WERI-Rb-1 (cell line): ENCODE measurements at regions not wholly inside any gene's neighbourhood (a gene's known extent, or its start where the extent isn't known, plus 50 kb on each side); places are given as distances from the start of the nearest gene placed in this dataset.

Experiments
- DNase-seq: peaks from one replicate; pipeline ENCODE4 v3.0.0-alpha.2; 2020
- H3K27ac ChIP-seq: fragments of 250-450 bp; sonication (Bioruptor Pico); 2 replicates; pipeline ENCODE4 v1.5.1; 2020; ENCODE audit warnings: mild to moderate bottlenecking, moderate library complexity
- H3K27me3 ChIP-seq: fragments of 250-450 bp; sonication (Bioruptor Pico); 2 replicates; pipeline ENCODE4 v1.5.1; 2021; ENCODE audit warnings: mild to moderate bottlenecking, low read depth, moderate library complexity; ENCODE audit not compliant: insufficient read depth, severe bottlenecking
- H3K36me3 ChIP-seq: fragments of 250-450 bp; sonication (Bioruptor Pico); 2 replicates; pipeline ENCODE4 v1.5.1; 2020; ENCODE audit warnings: mild to moderate bottlenecking, moderate library complexity
- H3K4me3 ChIP-seq: 2 replicates; pipeline ENCODE4 v1.5.1; 2011; ENCODE audit warnings: low read depth, mild to moderate bottlenecking, control low read depth, low read length
- H3K9me3 ChIP-seq: fragments of 250-450 bp; sonication (Bioruptor Pico); 2 replicates; pipeline ENCODE4 v1.5.1; 2021; ENCODE audit warnings: mild to moderate bottlenecking, moderate library complexity; ENCODE audit not compliant: severe bottlenecking
- TF ChIP-seq, protein P1 (sequence below): IDR thresholded peaks from 2 replicates; pipeline ENCODE4 v1.5.1; 2011; ENCODE audit warnings: low read depth, mild to moderate bottlenecking, control low read depth, inconsistent platforms, low read length

DNA sequence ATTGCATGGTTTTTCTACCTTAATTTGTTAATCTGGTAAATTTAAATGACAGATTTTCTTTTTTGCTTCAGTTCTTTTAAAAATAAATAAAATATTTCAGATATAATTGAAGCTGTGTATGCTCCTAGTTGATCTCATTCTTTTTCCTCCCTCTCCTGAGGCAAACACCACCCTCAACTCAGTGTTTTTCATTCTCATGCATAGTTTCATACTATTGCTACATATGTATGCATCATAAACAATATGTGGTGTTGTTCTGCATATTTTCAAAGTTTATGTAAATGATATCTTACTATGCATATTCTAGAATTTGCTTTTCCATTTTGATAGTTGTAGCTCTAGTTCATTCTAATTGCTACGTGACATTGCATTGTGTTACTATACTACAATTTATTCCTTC lies 257.2 kb upstream of the POU3F1 start:
- Histone ChIP-seq H3K9me3 (no peaks in the 10 kb centered on the region), H3K36me3 (no peaks in the 10 kb centered on the region), H3K27ac (no peak overlapping the region), H3K27me3 (no peaks in the 10 kb centered on the region), H3K4me3 (no peak overlapping the region)
- TF ChIP-seq, protein P1, sequence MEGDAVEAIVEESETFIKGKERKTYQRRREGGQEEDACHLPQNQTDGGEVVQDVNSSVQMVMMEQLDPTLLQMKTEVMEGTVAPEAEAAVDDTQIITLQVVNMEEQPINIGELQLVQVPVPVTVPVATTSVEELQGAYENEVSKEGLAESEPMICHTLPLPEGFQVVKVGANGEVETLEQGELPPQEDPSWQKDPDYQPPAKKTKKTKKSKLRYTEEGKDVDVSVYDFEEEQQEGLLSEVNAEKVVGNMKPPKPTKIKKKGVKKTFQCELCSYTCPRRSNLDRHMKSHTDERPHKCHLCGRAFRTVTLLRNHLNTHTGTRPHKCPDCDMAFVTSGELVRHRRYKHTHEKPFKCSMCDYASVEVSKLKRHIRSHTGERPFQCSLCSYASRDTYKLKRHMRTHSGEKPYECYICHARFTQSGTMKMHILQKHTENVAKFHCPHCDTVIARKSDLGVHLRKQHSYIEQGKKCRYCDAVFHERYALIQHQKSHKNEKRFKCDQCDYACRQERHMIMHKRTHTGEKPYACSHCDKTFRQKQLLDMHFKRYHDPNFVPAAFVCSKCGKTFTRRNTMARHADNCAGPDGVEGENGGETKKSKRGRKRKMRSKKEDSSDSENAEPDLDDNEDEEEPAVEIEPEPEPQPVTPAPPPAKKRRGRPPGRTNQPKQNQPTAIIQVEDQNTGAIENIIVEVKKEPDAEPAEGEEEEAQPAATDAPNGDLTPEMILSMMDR: no peak
- no peak for DNase-seq

DNA sequence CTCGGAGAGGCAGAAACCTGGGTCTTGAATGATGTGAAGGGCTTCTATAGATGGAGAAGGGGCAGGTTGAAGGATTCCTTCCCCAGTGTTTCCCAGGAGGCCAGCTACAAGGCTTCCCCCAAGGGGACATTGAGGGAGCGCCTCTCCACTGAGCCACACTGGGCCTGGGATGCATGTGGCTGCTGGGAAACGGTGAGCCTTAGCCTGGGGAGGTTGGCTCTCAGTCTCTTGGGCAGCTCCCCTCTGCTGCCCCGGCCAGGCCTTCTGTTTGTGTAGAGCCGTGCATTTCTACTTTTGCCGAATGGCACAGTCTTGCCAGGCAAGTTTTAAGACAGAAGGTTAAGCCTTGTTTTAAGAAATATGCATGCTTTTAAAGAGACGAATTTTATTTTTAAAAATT lies 254.4 kb upstream of the POU3F1 start:
- Histone ChIP-seq H3K36me3 (no peaks in the 10 kb centered on the region), H3K27me3 (no peaks in the 10 kb centered on the region), H3K4me3 (no peak overlapping the region), H3K9me3 (no peaks in the 10 kb centered on the region), H3K27ac (no peak overlapping the region)
- no peak for DNase-seq
- TF ChIP-seq, protein P1: no peak

DNA sequence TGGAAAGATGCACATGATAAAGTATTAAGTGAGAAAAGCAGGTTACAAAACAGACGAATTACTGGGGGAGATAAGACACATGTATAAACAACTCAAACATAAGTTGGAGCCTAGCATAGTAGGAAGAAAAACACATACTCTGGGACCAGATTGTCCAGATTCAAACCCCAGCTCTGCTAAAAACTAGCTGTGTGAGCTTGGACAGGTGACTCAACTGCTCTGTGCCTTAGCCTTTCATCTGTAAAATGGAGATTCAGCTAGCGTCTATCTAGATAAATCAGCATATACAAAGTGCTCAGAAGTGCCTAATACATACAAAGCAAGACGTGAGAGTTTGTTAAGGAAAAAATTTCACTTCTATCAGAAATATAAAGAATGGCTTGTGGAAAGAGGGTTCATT lies 254.0 kb upstream of the POU3F1 start:
- Histone ChIP-seq H3K4me3 (no peak overlapping the region), H3K9me3 (no peaks in the 10 kb centered on the region), H3K36me3 (no peaks in the 10 kb centered on the region), H3K27me3 (no peaks in the 10 kb centered on the region), H3K27ac (no peak overlapping the region)
- no peak for DNase-seq
- TF ChIP-seq, protein P1: no peak

DNA sequence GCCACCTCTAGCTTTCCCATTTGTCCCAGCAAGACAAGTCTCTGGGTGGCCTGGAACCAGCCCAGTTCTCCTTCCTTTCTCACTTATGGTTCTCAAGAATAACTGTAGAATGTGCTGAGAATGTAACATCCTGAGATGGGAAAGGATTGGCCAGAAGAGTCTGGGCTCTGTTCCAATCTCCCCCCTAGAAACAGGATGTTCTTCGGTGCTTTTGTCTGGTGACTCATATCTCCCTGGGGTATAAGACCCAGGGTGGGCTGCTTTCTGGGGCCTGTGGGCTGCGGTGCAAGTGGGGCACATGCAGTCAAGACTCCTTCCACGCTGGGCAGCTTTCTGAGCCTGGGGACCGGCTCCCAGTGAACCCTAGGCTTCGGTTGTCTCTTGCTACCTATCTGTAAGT lies 251.2 kb upstream of the POU3F1 start:
- Histone ChIP-seq H3K36me3 (no peaks in the 10 kb centered on the region), H3K4me3 (no peak overlapping the region), H3K27ac (no peak overlapping the region), H3K9me3 (no peaks in the 10 kb centered on the region), H3K27me3 (no peaks in the 10 kb centered on the region)
- TF ChIP-seq, protein P1: no peak
- no peak for DNase-seq

DNA sequence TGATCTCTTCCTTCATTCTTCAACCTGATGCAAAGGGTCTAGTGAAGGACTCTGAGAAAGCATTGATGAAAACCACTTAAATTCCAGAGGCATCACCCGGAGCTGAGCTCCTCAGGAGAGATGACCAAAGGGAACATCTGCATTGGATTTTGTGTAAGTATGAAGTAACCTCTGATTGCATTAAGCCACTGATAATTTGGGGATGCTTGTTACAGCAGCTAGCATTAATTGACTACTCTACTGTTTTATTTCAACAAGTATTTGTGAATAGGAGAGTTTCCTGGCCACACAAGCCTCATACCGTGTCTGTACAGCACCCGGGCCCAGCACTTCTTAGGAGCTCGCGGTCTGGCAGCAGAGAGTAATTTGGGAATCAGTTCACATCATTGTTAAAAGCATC lies 250.7 kb upstream of the POU3F1 start:
- Histone ChIP-seq H3K27me3 (no peaks in the 10 kb centered on the region), H3K4me3 (no peak overlapping the region), H3K9me3 (no peaks in the 10 kb centered on the region), H3K36me3 (no peaks in the 10 kb centered on the region), H3K27ac (no peak overlapping the region)
- DNase-seq: no peak
- TF ChIP-seq, protein P1: no peak

DNA sequence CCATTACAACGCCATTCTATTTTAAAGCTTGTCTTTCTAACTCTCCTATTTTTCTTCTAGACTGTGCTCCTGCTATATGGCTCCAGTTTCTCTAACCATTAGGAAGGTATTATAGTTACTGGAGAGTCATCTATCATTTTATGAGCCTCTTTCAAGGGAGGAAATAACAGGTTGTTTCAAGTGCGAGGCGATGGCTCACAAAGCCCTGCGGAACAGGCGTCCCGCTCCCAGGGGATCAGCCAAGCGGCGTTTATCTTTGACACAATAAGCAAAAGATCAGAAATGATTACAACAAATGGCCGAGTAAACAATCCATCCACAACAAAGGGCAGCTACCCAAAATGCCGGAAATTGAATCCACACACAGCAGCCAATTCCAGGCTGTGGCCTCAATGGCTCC lies 249.5 kb upstream of the POU3F1 start:
- no peaks in the 10 kb centered on the region for H3K36me3 ChIP-seq
- H3K27me3 ChIP-seq: no peaks in the 10 kb centered on the region
- no peak overlapping the region for H3K27ac ChIP-seq
- DNase-seq: no peak
- TF ChIP-seq, protein P1: no peak
- no peaks in the 10 kb centered on the region for H3K9me3 ChIP-seq
- H3K4me3 ChIP-seq: no peak overlapping the region
